OCI-LY7 (cell line): ENCODE measurements at regions not wholly inside any gene's neighbourhood (a gene's known extent, or its start where the extent isn't known, plus 50 kb on each side); places are given as distances from the start of the nearest gene placed in this dataset.

Experiments
- BruUV-seq: library from RNA; stranded (reverse); fragments of 400-500 nt; replicated peaks from 2 replicates; lab custom pipeline; 2021; lab: Mats Ljungman, UMichigan
- CTCF ChIA-PET: fragments of 300-600 bp; sonication (Branson Sonifier 250); formaldehyde crosslinking; loops from one replicate; lab custom pipeline; 2022; ENCODE audit warnings: antibody characterized with exemption; ENCODE audit not compliant: unreplicated experiment; lab: Charles Lee
- POLR2A ChIA-PET: fragments of 300-600 bp; sonication (Branson Sonifier 250); formaldehyde crosslinking; loops from one replicate; lab custom pipeline; 2022; ENCODE audit warnings: antibody characterized with exemption; lab: Charles Lee
- DNase-seq: peaks from one replicate; pipeline ENCODE4 v3.0.0-alpha.2; 2015; ENCODE audit warnings: low spot score
- H2AFZ ChIP-seq: fragments of 200-600 bp; sonication (generic), shearing (Covaris generic); 2 replicates; pipeline ENCODE4 v1.6.1; 2014; ENCODE audit warnings: mild to moderate bottlenecking, antibody characterized with exemption, low read length, moderate library complexity
- H3K27ac ChIP-seq: fragments of 200-600 bp; sonication (generic); 2 replicates; pipeline ENCODE4 v1.5.1; 2014; ENCODE audit warnings: mixed run types, low read depth, mild to moderate bottlenecking, moderate library complexity, low read length, inconsistent platforms; ENCODE audit not compliant: poor library complexity, severe bottlenecking
- H3K36me3 ChIP-seq: fragments of 200-600 bp; sonication (generic); 2 replicates; pipeline ENCODE4 v1.6.1; 2014; ENCODE audit warnings: mild to moderate bottlenecking, antibody characterized with exemption, low read length, moderate library complexity, mixed read lengths; ENCODE audit not compliant: insufficient read depth
- H3K4me1 ChIP-seq: fragments of 200-600 bp; sonication (generic); 2 replicates; pipeline ENCODE4 v1.5.1; 2014; ENCODE audit warnings: mild to moderate bottlenecking, low read length; ENCODE audit not compliant: insufficient read depth, poor library complexity, severe bottlenecking
- H3K4me2 ChIP-seq: fragments of 200-600 bp; sonication (generic); 2 replicates; pipeline ENCODE4 v1.6.1; 2014; ENCODE audit warnings: mild to moderate bottlenecking, low read length
- H3K4me3 ChIP-seq: fragments of 200-600 bp; sonication (generic); 2 replicates; pipeline ENCODE4 v1.5.1; 2014; ENCODE audit warnings: mild to moderate bottlenecking, low read depth, low read length; ENCODE audit not compliant: poor library complexity, severe bottlenecking
- H3K79me2 ChIP-seq: fragments of 200-600 bp; sonication (generic); 2 replicates; pipeline ENCODE4 v1.6.1; 2016; ENCODE audit warnings: low read depth, mild to moderate bottlenecking, low read length, moderate library complexity, mixed read lengths; ENCODE audit not compliant: insufficient read depth
- H3K9me2 ChIP-seq: fragments of 200-600 bp; sonication (generic); 2 replicates; pipeline ENCODE4 v1.6.1; 2016; ENCODE audit warnings: mild to moderate bottlenecking, low read length, mixed read lengths; ENCODE audit not compliant: insufficient read depth
- H3K9me3 ChIP-seq: fragments of 200-600 bp; sonication (generic); 2 replicates; pipeline ENCODE4 v1.6.1; 2014; ENCODE audit warnings: mild to moderate bottlenecking, mixed run types, low read length, mixed read lengths
- H4K20me1 ChIP-seq: fragments of 200-600 bp; sonication (generic); 2 replicates; pipeline ENCODE4 v1.6.1; 2014; ENCODE audit warnings: mild to moderate bottlenecking, antibody characterized with exemption, low read length, moderate library complexity, mixed read lengths; ENCODE audit not compliant: insufficient read depth
- EZH2phosphoT487 ChIP-seq: fragments of 200-600 bp; sonication (generic); IDR thresholded peaks from 2 replicates; pipeline ENCODE4 v1.6.1; 2018; ENCODE audit warnings: low read depth, borderline replicate concordance, mild to moderate bottlenecking, mixed run types, antibody characterized with exemption, low read length, moderate library complexity, mixed read lengths
- intact Hi-C: fragments of 100-400 bp; cut with micrococcal nuclease; formaldehyde crosslinking; loops from one replicate; pipeline ENCODE4 v1.10.0; 2022; ENCODE audit not compliant: unreplicated experiment
- TF ChIP-seq, protein P1 (sequence below): fragments of 200-600 bp; sonication (generic); conservative IDR thresholded peaks from 2 replicates; pipeline ENCODE4 v1.5.1; 2014; ENCODE audit warnings: mild to moderate bottlenecking, antibody characterized with exemption, low read length, moderate library complexity, mixed read lengths

DNA sequence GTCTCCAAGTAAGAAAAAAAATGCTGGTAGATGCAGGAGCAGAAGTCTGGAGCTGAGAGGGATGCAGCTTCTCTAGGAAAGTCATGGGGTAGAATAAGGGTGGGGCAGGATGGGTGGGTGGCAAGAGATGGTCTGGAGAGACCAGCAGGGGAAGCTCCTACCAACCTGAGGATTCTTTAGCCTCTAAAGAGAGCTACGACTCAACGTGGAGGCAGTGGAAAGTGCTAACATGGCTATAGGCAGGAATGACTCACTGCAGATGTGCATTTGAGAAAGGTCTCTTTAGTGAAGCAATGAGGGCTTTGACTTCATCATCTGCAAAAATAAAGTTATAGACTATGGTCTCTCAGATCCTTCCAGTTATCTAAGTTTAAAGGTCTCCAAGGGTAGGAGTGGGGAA is 722.8 kb upstream of the RAB6C start:
- Histone ChIP-seq H3K27ac (no peak overlapping the region), H3K9me3 (0 out of 2 replicates have a peak, but pooled peaks cover 5% of the 10 kb centered on the region), H3K9me2 (no peaks in the 10 kb centered on the region), H3K4me3 (no peak overlapping the region), H3K4me1 (no peaks in the 10 kb centered on the region), H3K4me2 (no peak overlapping the region), H3K79me2 (no peaks in the 10 kb centered on the region), H2AFZ (no peak overlapping the region), H4K20me1 (no peaks in the 10 kb centered on the region), H3K36me3 (no peaks in the 10 kb centered on the region)
- no peak for DNase-seq
- intact Hi-C loops, result no loop called here
- ChIA-PET CTCF (no interaction called here), POLR2A (no interaction called here)
- TF ChIP-seq EZH2phosphoT487, result no peak
- TF ChIP-seq, protein P1, sequence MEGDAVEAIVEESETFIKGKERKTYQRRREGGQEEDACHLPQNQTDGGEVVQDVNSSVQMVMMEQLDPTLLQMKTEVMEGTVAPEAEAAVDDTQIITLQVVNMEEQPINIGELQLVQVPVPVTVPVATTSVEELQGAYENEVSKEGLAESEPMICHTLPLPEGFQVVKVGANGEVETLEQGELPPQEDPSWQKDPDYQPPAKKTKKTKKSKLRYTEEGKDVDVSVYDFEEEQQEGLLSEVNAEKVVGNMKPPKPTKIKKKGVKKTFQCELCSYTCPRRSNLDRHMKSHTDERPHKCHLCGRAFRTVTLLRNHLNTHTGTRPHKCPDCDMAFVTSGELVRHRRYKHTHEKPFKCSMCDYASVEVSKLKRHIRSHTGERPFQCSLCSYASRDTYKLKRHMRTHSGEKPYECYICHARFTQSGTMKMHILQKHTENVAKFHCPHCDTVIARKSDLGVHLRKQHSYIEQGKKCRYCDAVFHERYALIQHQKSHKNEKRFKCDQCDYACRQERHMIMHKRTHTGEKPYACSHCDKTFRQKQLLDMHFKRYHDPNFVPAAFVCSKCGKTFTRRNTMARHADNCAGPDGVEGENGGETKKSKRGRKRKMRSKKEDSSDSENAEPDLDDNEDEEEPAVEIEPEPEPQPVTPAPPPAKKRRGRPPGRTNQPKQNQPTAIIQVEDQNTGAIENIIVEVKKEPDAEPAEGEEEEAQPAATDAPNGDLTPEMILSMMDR, result no peak
- BruUV-seq, result no TSS peak

DNA sequence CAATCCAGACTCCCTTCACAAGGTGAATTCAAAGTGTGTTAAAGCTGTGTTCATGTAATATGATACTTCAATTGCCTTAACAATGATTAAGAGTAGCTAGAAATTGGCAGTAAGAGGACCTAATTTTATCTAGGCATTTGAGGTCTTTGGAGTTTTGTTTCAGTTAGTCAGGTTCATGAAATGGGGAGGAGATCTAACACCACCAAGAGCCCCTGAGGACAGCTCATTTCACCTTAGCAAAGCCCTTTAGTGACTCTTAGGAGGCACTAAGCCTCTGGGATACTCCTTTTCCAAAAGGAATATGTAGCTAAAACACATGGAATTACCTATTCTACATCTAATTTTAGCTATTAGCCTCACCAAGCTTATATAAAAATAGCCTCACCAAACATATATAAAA is 716.5 kb upstream of the RAB6C start:
- Histone ChIP-seq H3K36me3 (no peaks in the 10 kb centered on the region), H3K27ac (no peak overlapping the region), H3K4me1 (no peaks in the 10 kb centered on the region), H2AFZ (no peak overlapping the region), H3K9me2 (no peaks in the 10 kb centered on the region), H4K20me1 (no peaks in the 10 kb centered on the region), H3K79me2 (no peaks in the 10 kb centered on the region), H3K4me2 (no peak overlapping the region), H3K9me3 (0 out of 2 replicates have a peak, but pooled peaks cover 5% of the 10 kb centered on the region), H3K4me3 (no peak overlapping the region)
- POLR2A ChIA-PET, result interaction anchor here (0.6 to 1.0 kb wide), 2 partner anchors 60 to 664 kb away, joined by 3 read pairs; no protein-coding TSS in a partner anchor
- DNase-seq, result no peak
- intact Hi-C loops, result no loop called here
- CTCF ChIA-PET, result no interaction called here
- no peak for TF ChIP-seq EZH2phosphoT487
- TF ChIP-seq, protein P1, result no peak
- no TSS peak for BruUV-seq

DNA sequence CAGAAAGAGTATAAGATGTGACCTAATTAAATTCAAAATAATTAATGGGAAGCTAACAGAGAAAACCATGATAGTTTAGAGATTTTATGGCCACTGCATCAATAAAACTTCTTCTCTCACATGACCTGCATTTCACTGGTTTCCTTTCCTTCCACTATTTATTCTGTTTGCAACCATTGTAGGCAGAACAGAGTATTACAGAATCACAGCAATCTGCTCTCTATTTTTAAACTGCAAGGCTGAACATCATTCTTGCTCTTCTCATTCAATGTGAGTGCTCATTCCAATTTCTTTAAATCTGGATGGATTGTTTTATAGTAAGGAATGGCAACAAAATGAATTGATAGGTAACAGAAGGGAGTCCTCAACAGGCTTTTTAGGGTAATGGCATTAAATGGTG is 715.5 kb upstream of the RAB6C start:
- DNase-seq, result no peak
- Histone ChIP-seq H3K36me3 (no peaks in the 10 kb centered on the region), H3K4me3 (no peak overlapping the region), H3K4me2 (no peak overlapping the region), H3K79me2 (no peaks in the 10 kb centered on the region), H2AFZ (no peak overlapping the region), H3K9me2 (no peaks in the 10 kb centered on the region), H3K9me3 (0 out of 2 replicates have a peak, but pooled peaks cover 5% of the 10 kb centered on the region), H3K4me1 (no peaks in the 10 kb centered on the region), H3K27ac (no peak overlapping the region), H4K20me1 (no peaks in the 10 kb centered on the region)
- intact Hi-C loops, result no loop called here
- no peak for TF ChIP-seq EZH2phosphoT487
- TF ChIP-seq, protein P1, result no peak
- ChIA-PET POLR2A (interaction anchor here (1.0 kb wide), 1 partner anchor 59 kb away, joined by 3 read pairs; no protein-coding TSS in a partner anchor), CTCF (no interaction called here)
- BruUV-seq, result no TSS peak
